ENCODE measurements at regions not wholly inside any gene's neighbourhood (a gene's known extent, or its start where the extent isn't known, plus 50 kb on each side); places are given as distances from the start of the nearest gene placed in this dataset.

- no peaks in the 10 kb centered on the region for H3K36me3 ChIP-seq (ENCODE audit: low read depth, low read length)
- H3K79me2 ChIP-seq (ENCODE audit: low read length) = no peaks in the 10 kb centered on the region
- no peak overlapping the region for H3K4me2 ChIP-seq (ENCODE audit: low read length)
- H3K9me3 ChIP-seq (ENCODE audit: low read length) = no peaks in the 10 kb centered on the region
- H3K27me3 ChIP-seq (ENCODE audit: low read length) = peaks cover 48% of the 10 kb centered on the region
- no TSS peak for BruUV-seq (replicated peaks)
- ATAC-seq (no peak), DNase-seq (no peak)
- H3K27ac ChIP-seq (ENCODE audit: low read length) = no peak overlapping the region
- TF ChIP-seq EZH2phosphoT487 (IDR thresholded peaks at IDR 0.05; ENCODE audit: borderline replicate concordance, low read length) = no peak
- no peak for TF ChIP-seq EZH2 (IDR thresholded peaks at IDR 0.05; ENCODE audit: low read length, unreplicated experiment)
- no peak for TF ChIP-seq CTCF (conservative IDR thresholded peaks at IDR 0.05; ENCODE audit: low read depth, low read length)
- H3K4me3 ChIP-seq (ENCODE audit: low read length) = no peak overlapping the region
- intact Hi-C loops (cut with micrococcal nuclease) = no loop called here
- no peaks in the 10 kb centered on the region for H3K4me1 ChIP-seq (ENCODE audit: insufficient read depth, low read length)
- H3K9me2 ChIP-seq (replicated peaks; ENCODE audit: low read length) = no peaks in the 10 kb centered on the region
- no peaks in the 10 kb centered on the region for H4K20me1 ChIP-seq (ENCODE audit: low read length)
- no peaks in the 10 kb centered on the region for H3F3A ChIP-seq (ENCODE audit: low read length, unreplicated experiment)
- no peak overlapping the region for H3K9ac ChIP-seq (ENCODE audit: low read length)
- ChIA-PET CTCF (no interaction called here), POLR2A (ENCODE audit: unreplicated experiment) (no interaction called here)
- H2AFZ ChIP-seq (ENCODE audit: low read length) = no peak overlapping the region
Measured at GRCh38 chr12:125377093-125377492, 311.9 kb downstream of the AACS start.

GRCh38 chr12:125381373-125381772 lies 316.1 kb downstream of the AACS start:
- Histone ChIP-seq H4K20me1 (ENCODE audit: low read length) (no peaks in the 10 kb centered on the region), H3K36me3 (ENCODE audit: low read depth, low read length) (no peaks in the 10 kb centered on the region), H3K4me1 (ENCODE audit: insufficient read depth, low read length) (no peaks in the 10 kb centered on the region), H3K4me3 (ENCODE audit: low read length) (no peak overlapping the region), H3K9me2 (replicated peaks; ENCODE audit: low read length) (no peaks in the 10 kb centered on the region), H3K79me2 (ENCODE audit: low read length) (no peaks in the 10 kb centered on the region), H3F3A (ENCODE audit: low read length, unreplicated experiment) (no peaks in the 10 kb centered on the region), H3K4me2 (ENCODE audit: low read length) (no peak overlapping the region), H3K27ac (ENCODE audit: low read length) (no peak overlapping the region), H3K9ac (ENCODE audit: low read length) (no peak overlapping the region), H2AFZ (ENCODE audit: low read length) (no peak overlapping the region), H3K27me3 (ENCODE audit: low read length) (peaks cover 10% of the 10 kb centered on the region), H3K9me3 (ENCODE audit: low read length) (no peaks in the 10 kb centered on the region)
- POLR2A ChIA-PET (ENCODE audit: unreplicated experiment) = no interaction called here
- no TSS peak for BruUV-seq (replicated peaks)
- no peak for TF ChIP-seq CTCF (conservative IDR thresholded peaks at IDR 0.05; ENCODE audit: low read depth, low read length)
- TF ChIP-seq EZH2phosphoT487 (IDR thresholded peaks at IDR 0.05; ENCODE audit: borderline replicate concordance, low read length) = no peak
- TF ChIP-seq EZH2 (IDR thresholded peaks at IDR 0.05; ENCODE audit: low read length, unreplicated experiment) = no peak
- intact Hi-C loops (cut with micrococcal nuclease) = no loop called here
- DNase-seq = no peak
- ATAC-seq = no peak
- CTCF ChIA-PET = no interaction called here

GRCh38 chr12:125382926-125383325 lies 317.7 kb downstream of the AACS start:
- no peaks in the 10 kb centered on the region for H3K9me2 ChIP-seq (replicated peaks; ENCODE audit: low read length)
- BruUV-seq (replicated peaks) = no TSS peak
- peaks cover 7% of the 10 kb centered on the region; the same call in 1 of the 2 replicates for H3K27me3 ChIP-seq (ENCODE audit: low read length)
- H4K20me1 ChIP-seq (ENCODE audit: low read length) = no peaks in the 10 kb centered on the region
- CTCF ChIA-PET = no interaction called here
- no peak overlapping the region for H3K9ac ChIP-seq (ENCODE audit: low read length)
- no peaks in the 10 kb centered on the region for H3K79me2 ChIP-seq (ENCODE audit: low read length)
- intact Hi-C loops (cut with micrococcal nuclease) = no loop called here
- no peak overlapping the region for H3K4me2 ChIP-seq (ENCODE audit: low read length)
- DNase-seq (no peak), ATAC-seq (no peak)
- TF ChIP-seq EZH2phosphoT487 (IDR thresholded peaks at IDR 0.05; ENCODE audit: borderline replicate concordance, low read length) (no peak), EZH2 (IDR thresholded peaks at IDR 0.05; ENCODE audit: low read length, unreplicated experiment) (no peak), CTCF (conservative IDR thresholded peaks at IDR 0.05; ENCODE audit: low read depth, low read length) (no peak)
- H3K4me3 ChIP-seq (ENCODE audit: low read length) = no peak overlapping the region
- H3K36me3 ChIP-seq (ENCODE audit: low read depth, low read length) = no peaks in the 10 kb centered on the region
- no peaks in the 10 kb centered on the region for H3K4me1 ChIP-seq (ENCODE audit: insufficient read depth, low read length)
- POLR2A ChIA-PET (ENCODE audit: unreplicated experiment) = no interaction called here
- no peaks in the 10 kb centered on the region for H3F3A ChIP-seq (ENCODE audit: low read length, unreplicated experiment)
- H2AFZ ChIP-seq (ENCODE audit: low read length) = no peak overlapping the region
- no peak overlapping the region for H3K27ac ChIP-seq (ENCODE audit: low read length)
- no peaks in the 10 kb centered on the region for H3K9me3 ChIP-seq (ENCODE audit: low read length)

All from PC-3 (cell line).